PC-9 (cell line): ENCODE measurements at regions not wholly inside any gene's neighbourhood (a gene's known extent, or its start where the extent isn't known, plus 50 kb on each side); places are given as distances from the start of the nearest gene placed in this dataset.

Experiments
- BruUV-seq: library from RNA; stranded (reverse); fragments of 400-500 nt; replicated peaks from 2 replicates; lab custom pipeline; 2021; lab: Mats Ljungman, UMichigan
- CTCF ChIA-PET: fragments of 300-600 bp; sonication (Branson Sonifier 250); formaldehyde crosslinking; loops from one replicate; lab custom pipeline; 2022; ENCODE audit warnings: antibody characterized with exemption; lab: Charles Lee
- POLR2A ChIA-PET: fragments of 300-600 bp; sonication (Branson Sonifier 250); formaldehyde crosslinking; loops from one replicate; lab custom pipeline; 2022; ENCODE audit warnings: antibody characterized with exemption; ENCODE audit not compliant: unreplicated experiment; lab: Charles Lee
- DNase-seq, 2 experiments: peaks; one replicate each; pipeline versions ENCODE4 v3.0.0 to v3.0.0-alpha.2; 2015 to 2022; ENCODE audit warnings: mixed read lengths in 1 of 2
- H2AFZ ChIP-seq: fragments of 200-600 bp; sonication (generic); 2 replicates; pipeline ENCODE4 v1.8.1; 2017; ENCODE audit warnings: antibody characterized with exemption
- H3F3A ChIP-seq: fragments of 200-600 bp; sonication (generic); 2 replicates; pipeline ENCODE4 v1.8.1; 2017; ENCODE audit warnings: antibody characterized with exemption, mild to moderate bottlenecking, low read depth; ENCODE audit not compliant: insufficient read depth
- H3K27ac ChIP-seq: fragments of 200-600 bp; sonication (generic); 2 replicates; pipeline ENCODE4 v1.6.1; 2016; ENCODE audit warnings: mixed run types
- H3K27me3 ChIP-seq: fragments of 200-600 bp; sonication (generic); 2 replicates; pipeline ENCODE4 v1.6.1; 2016; ENCODE audit warnings: low read depth, mixed run types; ENCODE audit not compliant: insufficient read depth
- H3K36me3 ChIP-seq: fragments of 200-600 bp; sonication (generic); 2 replicates; pipeline ENCODE4 v1.6.1; 2016; ENCODE audit warnings: low read depth, mixed run types
- H3K4me1 ChIP-seq: fragments of 200-600 bp; sonication (generic); replicated peaks from 2 replicates; pipeline ENCODE4 v1.6.1; 2016; ENCODE audit warnings: mixed run types; ENCODE audit not compliant: insufficient read depth
- H3K4me2 ChIP-seq: fragments of 200-600 bp; sonication (generic); 2 replicates; pipeline ENCODE4 v1.6.1; 2017; ENCODE audit warnings: mixed run types
- H3K4me3 ChIP-seq: fragments of 200-600 bp; sonication (generic); 2 replicates; pipeline ENCODE4 v1.6.1; 2016; ENCODE audit warnings: mixed run types
- H3K79me2 ChIP-seq: fragments of 200-600 bp; sonication (generic); 2 replicates; pipeline ENCODE4 v1.6.1; 2017; ENCODE audit warnings: low read depth, mixed run types
- H3K9me2 ChIP-seq: fragments of 200-600 bp; sonication (generic); 2 replicates; pipeline ENCODE4 v1.8.1; 2017; ENCODE audit warnings: mild to moderate bottlenecking; ENCODE audit not compliant: insufficient read depth
- H3K9me3 ChIP-seq: fragments of 200-600 bp; sonication (generic); 2 replicates; pipeline ENCODE4 v1.8.1; 2016; ENCODE audit warnings: low read depth; ENCODE audit not compliant: insufficient read depth
- H4K20me1 ChIP-seq: fragments of 200-600 bp; sonication (generic); 2 replicates; pipeline ENCODE4 v1.8.1; 2017; ENCODE audit not compliant: insufficient read depth
- CTCF ChIP-seq: fragments of 200-600 bp; sonication (generic); conservative IDR thresholded peaks from 2 replicates; pipeline ENCODE4 v1.6.1; 2017; ENCODE audit warnings: mixed run types, antibody characterized with exemption, mild to moderate bottlenecking, moderate library complexity
- EZH2 ChIP-seq: fragments of 200-600 bp; sonication (generic); IDR thresholded peaks from 2 replicates; pipeline ENCODE4 v1.8.0; 2017; ENCODE audit warnings: antibody characterized with exemption, low read depth
- intact Hi-C: fragments of 100-400 bp; cut with micrococcal nuclease; formaldehyde crosslinking; loops from one replicate; pipeline ENCODE4 v1.10.0; 2022; ENCODE audit not compliant: unreplicated experiment

GRCh38 chr3:95522449-95522848 is 1291.9 kb upstream of the EPHA6 start:
- CTCF ChIA-PET, result no interaction called here

GRCh38 chr3:95539950-95540483 is 1274.4 kb upstream of the EPHA6 start:
- H3K4me1 ChIP-seq, result no peaks in the 10 kb centered on the region
- no peak overlapping the region for H3K4me2 ChIP-seq
- H3K9me2 ChIP-seq, result no peaks in the 10 kb centered on the region
- H3K27me3 ChIP-seq, result no peaks in the 10 kb centered on the region
- ChIA-PET CTCF (no interaction called here), POLR2A (no interaction called here)
- H2AFZ ChIP-seq, result no peak overlapping the region
- no peaks in the 10 kb centered on the region for H3K79me2 ChIP-seq
- no peaks in the 10 kb centered on the region for H4K20me1 ChIP-seq
- no peaks in the 10 kb centered on the region for H3F3A ChIP-seq
- TF ChIP-seq EZH2 (no peak), CTCF (no peak)
- H3K9me3 ChIP-seq, result no peaks in the 10 kb centered on the region
- intact Hi-C loops, result no loop called here
- no peaks in the 10 kb centered on the region for H3K36me3 ChIP-seq
- no peak for DNase-seq
- no TSS peak for BruUV-seq
- H3K27ac ChIP-seq, result no peak overlapping the region
- H3K4me3 ChIP-seq, result no peak overlapping the region

More at GRCh38 chr3:95522449-95522848, 1291.9 kb upstream of the EPHA6 start:
- Histone ChIP-seq H2AFZ (no peak overlapping the region), H3K9me2 (no peaks in the 10 kb centered on the region), H3K4me1 (no peaks in the 10 kb centered on the region), H3K9me3 (no peaks in the 10 kb centered on the region), H3F3A (no peaks in the 10 kb centered on the region), H3K27ac (no peak overlapping the region), H3K4me2 (no peak overlapping the region), H3K36me3 (no peaks in the 10 kb centered on the region), H3K4me3 (no peak overlapping the region), H3K79me2 (no peaks in the 10 kb centered on the region), H3K27me3 (no peaks in the 10 kb centered on the region), H4K20me1 (no peaks in the 10 kb centered on the region)
- BruUV-seq, result no TSS peak
- intact Hi-C loops, result no loop called here
- POLR2A ChIA-PET, result no interaction called here
- TF ChIP-seq EZH2 (no peak), CTCF (no peak)
- no peak for DNase-seq

- no peaks in the 10 kb centered on the region for H3F3A ChIP-seq
- CTCF ChIA-PET, result no interaction called here
- POLR2A ChIA-PET, result interaction anchor here (0.6 kb wide), 1 partner anchor 321 kb away, joined by 5 read pairs; no protein-coding TSS in a partner anchor
- H3K4me3 ChIP-seq, result no peak overlapping the region
- H3K4me1 ChIP-seq, result no peaks in the 10 kb centered on the region
- H3K9me2 ChIP-seq, result no peaks in the 10 kb centered on the region; the same call in 1 of the 2 replicates
- H3K4me2 ChIP-seq, result no peak overlapping the region
- intact Hi-C loops, result no loop called here
- no peak for TF ChIP-seq EZH2
- TF ChIP-seq CTCF, result no peak
- H3K27me3 ChIP-seq, result no peaks in the 10 kb centered on the region
- H4K20me1 ChIP-seq, result no peaks in the 10 kb centered on the region
- H3K36me3 ChIP-seq, result no peaks in the 10 kb centered on the region
- no peak overlapping the region for H3K27ac ChIP-seq
- BruUV-seq, result no TSS peak
- no peaks in the 10 kb centered on the region for H3K9me3 ChIP-seq
- no peaks in the 10 kb centered on the region for H3K79me2 ChIP-seq
- H2AFZ ChIP-seq, result no peak overlapping the region
- no peak for DNase-seq
These were observed 1248.9 kb upstream of the EPHA6 start for GRCh38 chr3:95565502-95565901.
